GM19351 (cell line): ENCODE measurements at regions not wholly inside any gene's neighbourhood (a gene's known extent, or its start where the extent isn't known, plus 50 kb on each side); places are given as distances from the start of the nearest gene placed in this dataset.
"Not testable (repeated sequence)": the region's sequence is repeated elsewhere in the genome, so short reads cannot be mapped to it uniquely, and the experiment has no call there.

ENCODE experiments used
- ATAC-seq: cut with Tn5 transposase; IDR thresholded peaks from one replicate; pipeline ENCODE4 v1.9.1; 2021; ENCODE audit warnings: mild to moderate bottlenecking, moderate library complexity; ENCODE audit not compliant: unreplicated experiment

- not testable (repeated sequence) for ATAC-seq
Observed at GRCh38 chr7:149930374-149931068, 56.8 kb downstream of the ATP6V0E2 start.

- not testable (repeated sequence) for ATAC-seq
Observed at GRCh38 chr7:149933776-149934175, 60.0 kb downstream of the ATP6V0E2 start.

GRCh38 chr7:149947346-149947745 lies 73.6 kb downstream of the ATP6V0E2 start:
- not testable (repeated sequence) for ATAC-seq

- not testable (repeated sequence) for ATAC-seq
Observed at GRCh38 chr7:149948444-149948843, 74.7 kb downstream of the ATP6V0E2 start.

GRCh38 chr7:149949863-149950577 lies 76.3 kb downstream of the ATP6V0E2 start:
- ATAC-seq: not testable (repeated sequence)

- ATAC-seq: not testable (repeated sequence)
Observed at GRCh38 chr7:149950578-149950924, 76.8 kb downstream of the ATP6V0E2 start.

GRCh38 chr7:149951579-149951978 lies 77.8 kb downstream of the ATP6V0E2 start:
- not testable (repeated sequence) for ATAC-seq

GRCh38 chr7:149958880-149959279 lies 85.1 kb downstream of the ATP6V0E2 start:
- ATAC-seq: not testable (repeated sequence)

- not testable (repeated sequence) for ATAC-seq
Observed at GRCh38 chr7:149960863-149961262, 87.1 kb downstream of the ATP6V0E2 start.

- ATAC-seq: not testable (repeated sequence)
Observed at GRCh38 chr7:149961878-149962277, 88.1 kb downstream of the ATP6V0E2 start.

- ATAC-seq: not testable (repeated sequence)
Observed at GRCh38 chr7:149962685-149963319, 89.0 kb downstream of the ATP6V0E2 start.

GRCh38 chr7:149963985-149964384 lies 90.2 kb downstream of the ATP6V0E2 start:
- ATAC-seq: not testable (repeated sequence)

GRCh38 chr7:149966444-149966843 lies 92.7 kb downstream of the ATP6V0E2 start:
- not testable (repeated sequence) for ATAC-seq

- ATAC-seq: not testable (repeated sequence)
Observed at GRCh38 chr7:149972977-149973376, 99.2 kb downstream of the ATP6V0E2 start.

- ATAC-seq: not testable (repeated sequence)
Observed at GRCh38 chr7:149973681-149974080, 99.9 kb downstream of the ATP6V0E2 start.

GRCh38 chr7:149975608-149976007 lies 101.8 kb downstream of the ATP6V0E2 start:
- not testable (repeated sequence) for ATAC-seq

GRCh38 chr7:149978537-149978936 lies 104.8 kb downstream of the ATP6V0E2 start:
- ATAC-seq: not testable (repeated sequence)

- not testable (repeated sequence) for ATAC-seq
Observed at GRCh38 chr7:149978944-149979343, 105.2 kb downstream of the ATP6V0E2 start.

- ATAC-seq: not testable (repeated sequence)
Observed at GRCh38 chr7:149982537-149983112, 108.9 kb downstream of the ATP6V0E2 start.

- ATAC-seq: not testable (repeated sequence)
Observed at GRCh38 chr7:149986866-149987265, 113.1 kb downstream of the ATP6V0E2 start.

GRCh38 chr7:149991652-149992302 lies 118.0 kb downstream of the ATP6V0E2 start:
- not testable (repeated sequence) for ATAC-seq
